Left lobe of liver (tissue), 2 donors: ENCODE measurements at regions not wholly inside any gene's neighbourhood (a gene's known extent, or its start where the extent isn't known, plus 50 kb on each side); places are given as distances from the start of the nearest gene placed in this dataset.
A peak's percentile ranks its signal among the peaks of the same experiment; 100 is the strongest.
"Not testable (repeated sequence)": the region's sequence is repeated elsewhere in the genome, so short reads cannot be mapped to it uniquely, and the experiment has no call there.

Experiments
- ATAC-seq: fragments of 200-7000 bp; cut with Tn5 transposase; one replicate; pipeline ENCODE4 v1.9.1; 2020; ENCODE audit warnings: mild to moderate bottlenecking, moderate library complexity
- DNase-seq: peaks from one replicate; pipeline ENCODE4 v3.0.0-alpha.2; 2020; ENCODE audit warnings: low spot score
- donor health status: DM: no; HTN: no; CAD: no; lungs with moderate emphysema.
- donor health status: DM: no; HTN: yes; CAD: no.

GRCh38 chr9:91019871-91020270, 218.3 kb downstream of the SYK start:
- ATAC-seq, DNase-seq: not testable (repeated sequence)

GRCh38 chr9:91021656-91022055, 220.0 kb downstream of the SYK start:
- not testable (repeated sequence) for ATAC-seq, DNase-seq

GRCh38 chr9:91023741-91024140, 222.1 kb downstream of the SYK start:
- ATAC-seq: no peak
- no peak for DNase-seq

DNA sequence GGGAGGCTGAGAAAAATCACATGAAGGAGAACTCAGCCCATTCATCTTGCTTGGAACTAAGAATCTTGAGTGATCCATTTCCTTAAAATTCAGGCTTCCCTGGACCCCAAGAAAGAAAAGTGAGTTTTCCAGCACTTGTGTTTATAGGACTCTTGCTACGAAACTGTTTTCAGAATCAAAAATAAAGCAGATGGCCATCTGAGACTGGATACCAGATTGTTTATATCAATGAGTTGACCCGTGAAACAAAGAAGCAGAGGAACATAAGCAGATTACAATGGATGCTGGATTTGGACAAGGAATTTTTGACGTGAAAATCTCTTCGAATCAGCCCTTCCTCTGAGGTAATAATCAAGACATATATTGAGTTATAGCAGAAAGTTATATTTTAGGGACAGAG, 223.2 kb downstream of the SYK start:
- ATAC-seq: no peak

GRCh38 chr9:91025856-91026255, 224.2 kb downstream of the SYK start:
- ATAC-seq (no peak), DNase-seq (no peak)

More for the DNA sequence above, 223.2 kb downstream of the SYK start:
- DNase-seq: no peak

DNA sequence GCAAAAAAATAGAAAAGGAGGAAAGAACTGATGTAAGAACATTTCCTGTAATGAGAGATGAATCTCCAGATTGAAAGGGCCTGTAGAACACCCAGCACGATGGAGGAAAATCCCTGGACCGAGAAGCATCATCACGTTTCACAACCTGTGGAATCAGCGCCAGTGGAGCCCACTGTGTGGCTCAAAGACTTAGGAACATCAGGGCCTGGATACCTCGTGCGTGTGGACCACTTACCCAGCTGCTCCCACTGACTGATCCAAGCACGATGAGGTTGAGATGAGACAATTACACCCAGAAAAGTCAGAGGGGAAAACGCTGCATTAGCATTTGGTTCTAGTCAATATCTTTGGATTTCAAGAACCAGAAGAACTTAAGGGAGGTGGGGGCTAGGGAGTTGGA, 224.6 kb downstream of the SYK start:
- ATAC-seq: no peak
- DNase-seq: no peak

DNA sequence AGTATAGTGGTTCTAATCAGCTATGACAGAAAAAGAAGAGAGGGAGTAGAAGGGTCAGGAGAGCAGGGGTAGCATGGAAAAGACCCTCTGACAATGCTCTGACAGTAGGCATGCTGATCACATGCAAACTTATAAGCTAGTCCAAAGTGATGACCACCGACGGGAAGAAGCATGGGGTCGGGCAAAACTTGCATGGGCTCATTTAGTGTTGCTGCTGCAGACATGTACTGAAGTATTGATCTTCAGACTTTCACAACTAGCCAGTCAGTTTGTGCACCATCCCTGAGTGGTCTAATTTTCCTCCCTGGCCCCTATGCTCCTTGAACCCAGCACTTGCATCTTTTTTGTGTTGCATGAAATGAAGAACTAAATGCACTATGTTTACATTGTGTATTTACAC, 225.4 kb downstream of the SYK start:
- ATAC-seq (no peak), DNase-seq (no peak)

DNA sequence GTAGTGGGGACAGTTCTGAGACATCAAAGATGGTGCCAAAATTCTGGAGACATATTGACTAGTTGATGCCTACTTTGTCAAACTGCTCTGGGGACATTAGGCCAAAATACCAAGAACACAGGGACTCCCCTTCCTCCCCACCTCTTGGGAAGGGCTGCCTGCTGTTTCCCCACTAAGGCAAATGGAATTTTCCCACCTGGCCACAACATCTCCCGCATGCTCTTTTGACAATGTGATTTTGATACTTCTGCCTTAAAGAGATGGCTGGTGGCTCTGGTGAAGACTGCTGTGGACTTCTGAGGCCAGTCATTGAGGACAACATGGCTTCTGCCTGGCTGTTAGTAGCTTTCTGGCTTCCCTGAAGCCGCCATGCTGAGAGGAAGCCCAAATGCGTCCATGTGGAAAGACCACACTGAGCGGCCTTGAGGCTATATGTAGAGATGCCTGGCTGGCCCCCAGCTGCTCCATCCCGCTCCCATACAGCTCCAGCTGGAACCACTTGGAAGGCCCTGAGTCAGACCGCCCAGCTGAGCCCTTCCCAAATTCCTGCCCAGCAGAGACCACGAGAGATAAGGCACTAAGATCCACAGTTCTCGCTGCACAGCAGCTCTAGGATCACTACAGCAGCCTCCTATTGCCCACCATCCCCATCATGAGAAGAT, 226.7 kb downstream of the SYK start:
- no peak for ATAC-seq

DNA sequence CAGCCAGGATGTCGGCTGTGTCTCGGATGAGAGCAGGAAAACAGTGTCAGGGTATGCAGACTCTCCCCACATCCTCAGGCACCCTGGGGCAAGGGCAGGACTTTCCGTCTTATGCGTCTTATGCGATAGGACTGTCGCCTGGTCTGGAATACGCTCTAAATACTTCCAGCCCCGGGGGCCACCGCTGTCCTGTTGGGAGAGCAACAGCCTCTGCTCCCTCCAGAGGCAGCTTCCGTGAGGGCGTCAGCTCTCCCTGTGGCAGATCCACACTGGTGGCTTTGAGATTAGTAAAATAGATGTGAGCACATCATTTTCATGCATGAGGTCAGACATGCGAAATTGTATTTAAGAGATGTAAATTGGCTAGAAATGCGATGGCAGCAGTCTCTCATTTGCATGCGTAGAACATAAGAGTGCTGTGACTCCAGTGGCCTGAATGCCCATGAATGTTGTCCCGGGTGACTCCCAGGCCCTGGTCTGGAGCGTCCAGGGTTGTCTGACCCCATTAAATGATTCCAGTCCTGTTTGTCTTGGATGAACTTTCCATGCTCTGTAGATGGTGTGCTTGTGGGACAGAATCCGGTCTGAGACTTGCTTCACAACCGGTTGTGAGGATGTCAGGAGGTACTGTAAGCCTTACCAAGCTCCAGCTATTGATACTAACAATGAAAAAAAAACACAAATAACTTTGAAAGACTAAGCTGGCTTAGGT, 228.2 kb downstream of the SYK start:
- DNase-seq (no peak), ATAC-seq (peak; percentile 90)

More for the DNA sequence above, 226.7 kb downstream of the SYK start:
- DNase-seq: no peak

DNA sequence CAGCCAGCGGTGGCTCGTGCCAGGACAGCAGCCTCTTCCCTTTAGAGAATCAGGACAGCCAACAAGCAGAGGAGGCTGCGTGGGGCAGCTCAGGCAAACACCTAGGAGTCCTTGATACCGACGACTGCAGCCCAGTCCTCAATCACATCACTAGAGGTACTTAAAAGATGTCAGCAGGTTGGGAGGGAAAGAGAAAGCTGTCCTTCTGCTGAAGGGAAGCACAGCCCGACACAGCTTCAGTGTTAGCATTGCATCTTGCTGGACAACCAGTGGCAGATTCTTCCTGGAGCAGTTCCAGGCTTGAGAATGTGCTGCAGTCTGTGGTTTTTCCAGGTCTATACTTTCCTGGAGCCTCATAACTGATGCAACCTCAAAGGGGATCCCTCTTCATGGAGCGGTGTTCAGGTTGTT, 230.5 kb downstream of the SYK start:
- ATAC-seq: no peak
- DNase-seq: no peak

DNA sequence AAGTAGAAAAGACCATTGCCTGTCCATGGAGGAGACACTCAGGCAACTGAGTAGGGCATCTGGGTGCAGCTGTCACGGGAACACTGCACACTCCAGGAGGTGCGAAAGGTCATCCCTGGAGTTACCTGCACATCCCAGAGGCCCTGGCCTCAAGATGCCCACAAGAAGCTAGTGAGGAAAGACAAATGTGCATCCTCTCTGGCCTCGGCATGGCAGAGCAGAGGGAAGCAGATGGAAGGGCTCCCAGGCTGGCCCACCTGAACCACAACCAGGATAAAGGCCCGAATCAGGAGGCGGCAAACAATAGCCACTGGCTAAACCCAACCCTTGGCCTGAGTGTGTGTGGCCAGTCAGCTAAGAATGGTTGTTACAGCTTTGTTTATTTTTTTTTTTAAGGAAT, 231.7 kb downstream of the SYK start:
- ATAC-seq (no peak), DNase-seq (no peak)

- DNase-seq: no peak
- no peak for ATAC-seq
Measured at GRCh38 chr9:91033797-91034196, 232.2 kb downstream of the SYK start.

GRCh38 chr9:91034521-91034920, 232.9 kb downstream of the SYK start:
- ATAC-seq: no peak
- DNase-seq: no peak

DNA sequence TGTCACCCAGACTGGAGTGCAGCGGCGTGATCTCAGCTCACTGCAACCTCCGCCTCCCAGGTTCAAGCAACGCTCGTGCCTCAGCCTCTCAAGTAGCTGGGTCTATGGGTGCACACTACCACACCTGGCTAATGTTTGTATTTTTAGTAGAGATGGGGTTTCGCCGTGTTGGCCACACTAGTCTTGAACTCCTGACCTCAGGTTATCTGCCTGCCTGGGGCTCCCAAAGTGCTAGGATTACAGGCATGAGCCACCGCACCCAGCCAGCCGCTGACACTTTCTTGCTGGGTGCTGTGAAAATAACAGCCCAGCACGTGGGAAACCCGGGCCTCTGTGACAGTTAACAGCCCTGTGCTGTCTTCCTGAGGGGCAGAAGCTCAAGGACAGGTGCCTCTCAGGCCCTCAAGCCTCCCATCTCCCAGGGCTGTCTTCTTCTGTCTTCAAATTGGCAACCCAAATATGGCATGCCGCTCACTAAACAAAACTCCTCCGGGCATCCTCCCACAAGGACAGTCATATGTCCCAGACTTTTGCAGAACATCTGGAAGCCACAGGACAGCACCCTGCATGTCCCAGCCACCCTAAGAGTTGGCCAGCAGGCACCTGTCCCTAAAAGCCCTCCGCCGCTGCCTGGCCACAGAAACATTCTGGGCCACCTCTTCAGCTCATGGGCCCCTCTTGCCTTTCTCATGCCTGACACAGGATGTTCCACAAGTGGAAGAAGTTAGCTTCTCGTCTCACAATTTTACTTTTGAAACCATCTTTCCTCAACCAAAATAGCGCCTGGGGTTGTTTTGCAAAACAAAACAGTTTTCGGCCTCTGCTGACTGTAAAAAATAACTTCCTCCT, 233.6 kb downstream of the SYK start:
- ATAC-seq: no peak
- no peak for DNase-seq

DNA sequence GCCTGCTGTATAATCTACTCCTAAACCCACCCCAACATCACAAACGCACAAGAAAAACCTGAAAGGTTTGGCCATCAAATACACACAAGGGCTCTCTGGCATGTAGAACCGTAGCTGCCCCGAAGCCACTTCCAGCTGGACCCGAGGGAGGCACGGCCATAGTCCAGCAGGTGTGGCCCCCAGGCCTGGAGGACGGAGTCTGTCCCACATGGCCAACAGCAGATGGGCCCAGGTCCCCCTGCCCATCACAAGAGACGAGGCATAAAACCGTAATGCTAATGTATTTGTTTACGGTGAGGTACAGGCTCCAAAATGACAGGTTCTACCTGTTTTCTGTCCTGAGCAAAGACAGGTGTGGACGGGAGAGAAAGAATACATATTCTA, 234.2 kb downstream of the SYK start:
- ATAC-seq (no peak), DNase-seq (no peak)

GRCh38 chr9:91036356-91036755, 234.7 kb downstream of the SYK start:
- ATAC-seq (no peak), DNase-seq (no peak)

GRCh38 chr9:91036826-91037510, 235.3 kb downstream of the SYK start:
- peak; percentile 94 for ATAC-seq

DNA sequence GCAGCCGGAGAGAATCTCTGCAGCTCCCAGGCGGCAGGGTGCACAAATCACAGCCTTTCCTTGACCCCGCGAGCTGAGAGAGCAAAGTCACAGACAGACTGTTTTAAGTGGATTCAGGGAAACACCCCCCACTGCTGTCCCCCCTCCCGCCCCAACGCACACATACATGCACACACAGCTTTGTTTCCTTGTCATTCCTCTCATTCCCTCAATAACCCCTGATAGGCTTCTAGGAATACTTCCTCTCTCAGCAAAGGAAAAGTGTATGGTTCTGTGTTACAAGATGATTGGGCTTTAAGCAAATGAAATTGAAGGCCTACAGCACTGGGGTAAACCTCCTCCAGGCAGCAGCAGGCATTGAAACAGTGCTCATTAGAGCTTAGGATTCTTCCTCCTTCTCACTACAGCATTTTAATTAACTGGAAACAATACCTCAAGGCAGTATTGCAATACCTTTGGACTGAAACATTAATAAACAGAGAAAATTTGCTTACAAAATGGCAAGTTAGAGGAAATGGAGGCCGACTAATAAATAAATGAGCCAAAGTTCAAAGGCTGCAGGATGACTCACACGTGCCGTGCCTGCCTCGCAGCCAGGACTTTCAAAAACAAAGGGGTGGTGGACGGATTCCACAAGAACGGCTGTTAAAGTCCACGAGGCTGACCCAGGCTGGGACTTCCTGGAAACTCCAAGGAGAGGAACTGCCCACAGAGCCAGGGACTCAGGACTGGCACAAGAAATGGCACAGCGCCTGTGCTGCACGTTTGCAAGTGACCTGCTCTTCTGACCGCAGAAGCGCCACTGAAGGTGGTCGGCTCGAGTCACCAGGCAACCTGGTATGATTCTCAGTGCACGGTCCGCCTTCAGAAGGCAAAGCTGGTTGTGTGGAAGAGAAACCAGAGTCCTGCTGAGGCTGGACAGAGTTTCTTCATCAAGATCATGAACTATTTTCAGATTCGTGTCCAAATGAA, 236.2 kb downstream of the SYK start:
- ATAC-seq: peak; percentile 65
- peak; percentile 84 for DNase-seq

More at GRCh38 chr9:91036826-91037510, 235.3 kb downstream of the SYK start:
- DNase-seq: peak; percentile 91

DNA sequence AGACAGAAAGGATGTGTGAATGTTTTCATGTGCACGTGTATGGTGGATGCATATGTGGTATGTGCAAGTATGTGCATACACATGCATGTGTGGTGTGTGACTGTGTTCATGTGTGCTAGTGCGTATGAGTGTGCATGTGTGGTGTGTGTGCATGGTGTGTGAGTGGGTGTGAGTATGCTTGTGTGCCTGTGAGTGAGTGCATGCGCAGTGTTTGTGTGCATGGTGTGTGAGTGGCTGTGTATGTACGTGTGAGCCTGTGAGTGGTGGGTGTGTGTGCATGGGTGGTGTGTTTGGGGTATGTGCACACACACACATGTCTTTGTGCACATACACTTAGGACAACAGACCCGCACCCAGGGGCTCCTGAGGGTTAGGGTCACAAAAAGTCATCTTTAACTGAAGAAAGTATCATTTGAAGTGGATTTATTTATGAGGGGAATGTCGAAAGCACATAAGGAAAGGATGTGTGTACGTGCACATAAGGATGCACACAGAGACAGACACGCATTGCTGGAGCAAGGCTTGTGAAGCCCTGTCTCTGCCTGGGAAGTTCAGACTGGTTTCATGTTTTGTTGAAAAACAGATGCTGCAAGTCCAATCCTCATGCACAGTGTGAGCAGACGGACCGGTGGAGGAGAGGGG, 237.0 kb downstream of the SYK start:
- ATAC-seq (no peak), DNase-seq (no peak)
